HCT116 (cell line): ENCODE measurements at regions not wholly inside any gene's neighbourhood (a gene's known extent, or its start where the extent isn't known, plus 50 kb on each side); places are given as distances from the start of the nearest gene placed in this dataset.

Source experiments
- CTCF ChIP-seq, 3 experiments: fragments of 200-600 bp in 1 of 3; sonication (generic) in 1 of 3; IDR thresholded peaks in 2 of 3; conservative IDR thresholded peaks in 1 of 3; 2 replicates each; pipeline ENCODE4 v1.5.1; 2012 to 2017; ENCODE audit warnings: low read depth in 2 of 3, low read length in 2 of 3, antibody characterized with exemption in 1 of 3, borderline replicate concordance in 1 of 3, control low read depth in 1 of 3, mild to moderate bottlenecking in 1 of 3, mixed read lengths in 1 of 3, mixed run types in 1 of 3, moderate library complexity in 1 of 3; ENCODE audit not compliant: insufficient read depth in 1 of 3
- ELF1 ChIP-seq: IDR thresholded peaks from 2 replicates; pipeline ENCODE4 v1.6.1; 2012; ENCODE audit warnings: low read depth, borderline replicate concordance
- EZH2 ChIP-seq: fragments of 200-600 bp; sonication (generic); IDR thresholded peaks from 2 replicates; pipeline ENCODE4 v1.6.1; 2017; ENCODE audit warnings: antibody characterized with exemption, mixed run types
- POLR2A ChIP-seq: IDR thresholded peaks from 2 replicates; pipeline ENCODE4 v1.7.0; 2011; ENCODE audit warnings: borderline replicate concordance; ENCODE audit not compliant: insufficient read depth, insufficient read length; ENCODE audit errors: extremely low read depth
- POLR2AphosphoS5 ChIP-seq: IDR thresholded peaks from 2 replicates; pipeline ENCODE4 v1.6.1; 2011; ENCODE audit warnings: mild to moderate bottlenecking, low read depth, low read length, moderate library complexity
- REST ChIP-seq: IDR thresholded peaks from 2 replicates; pipeline ENCODE4 v1.6.1; 2012; ENCODE audit warnings: low read depth
- SRF ChIP-seq: IDR thresholded peaks from 2 replicates; pipeline ENCODE4 v1.6.1; 2012; ENCODE audit warnings: low read depth
- TCF7L2 ChIP-seq: IDR thresholded peaks from 2 replicates; pipeline ENCODE4 v1.7.0; 2011; ENCODE audit warnings: borderline replicate concordance, inconsistent platforms; ENCODE audit not compliant: insufficient read depth, insufficient read length; ENCODE audit errors: extremely low read depth
- YY1 ChIP-seq: IDR thresholded peaks from 2 replicates; pipeline ENCODE4 v1.6.1; 2011; ENCODE audit warnings: low read length, low read depth, moderate library complexity, mild to moderate bottlenecking; ENCODE audit not compliant: insufficient replicate concordance; ENCODE audit errors: extremely low read depth
- TF ChIP-seq, protein P1 (sequence below): IDR thresholded peaks from 2 replicates; pipeline ENCODE4 v1.6.1; 2012

DNA sequence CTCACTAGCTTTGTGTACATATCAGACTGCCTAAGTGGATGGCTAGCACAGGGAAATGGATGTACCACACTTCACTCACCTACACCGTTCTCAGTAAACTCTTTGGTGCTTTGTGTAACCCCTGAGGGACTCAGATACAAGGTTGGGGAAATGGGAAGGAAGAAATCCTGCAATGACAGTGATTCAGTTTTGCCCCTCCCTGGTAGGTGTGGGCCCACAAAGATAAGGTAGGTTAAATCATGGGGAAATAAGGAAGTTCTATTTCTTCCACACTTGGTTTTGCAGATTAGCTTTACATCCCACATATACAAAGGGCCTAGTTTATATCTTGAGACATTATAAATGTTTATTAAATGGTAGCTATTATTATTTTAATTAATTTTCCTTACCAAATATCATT is 197.6 kb upstream of the SPANXN4 start:
- no peak for TF ChIP-seq CTCF (IDR thresholded peaks at IDR 0.05 in 2 of 3, conservative IDR thresholded peaks at IDR 0.05 in 1 of 3; ENCODE audit: borderline replicate concordance in 1 of 3, insufficient read depth in 1 of 3, low read depth in 2 of 3, low read length in 2 of 3)
- TF ChIP-seq POLR2A, result no peak
- no peak for TF ChIP-seq SRF
- TF ChIP-seq EZH2, result no peak
- TF ChIP-seq, protein P1, sequence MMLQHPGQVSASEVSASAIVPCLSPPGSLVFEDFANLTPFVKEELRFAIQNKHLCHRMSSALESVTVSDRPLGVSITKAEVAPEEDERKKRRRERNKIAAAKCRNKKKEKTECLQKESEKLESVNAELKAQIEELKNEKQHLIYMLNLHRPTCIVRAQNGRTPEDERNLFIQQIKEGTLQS, result no peak
- TF ChIP-seq TCF7L2, result no peak
- no peak for TF ChIP-seq POLR2AphosphoS5
- TF ChIP-seq REST, result no peak
- no peak for TF ChIP-seq YY1
- no peak for TF ChIP-seq ELF1
